Natural killer cell (primary cell): ENCODE measurements at regions not wholly inside any gene's neighbourhood (a gene's known extent, or its start where the extent isn't known, plus 50 kb on each side); places are given as distances from the start of the nearest gene placed in this dataset.

Experiments used
- ATAC-seq, 3 donors: fragments of 150-1000 bp in 2 of 3; fragments of 200-7000 bp in 1 of 3; cut with Tn5 transposase; 1 replicate in 1 of 3; 2 replicates in 2 of 3; pipeline ENCODE4 v1.10.0; 2021; ENCODE audit warnings: mild to moderate bottlenecking in 2 of 3, moderate library complexity in 2 of 3
- DNase-seq, 2 donors: peaks; one replicate each; pipeline versions ENCODE4 v3.0.0 to v3.0.0-alpha.2; 2013 to 2021; ENCODE audit warnings: mixed read lengths in 1 of 2
- H3K27ac ChIP-seq: one replicate; pipeline ENCODE4 v1.5.1; 2013; ENCODE audit warnings: mild to moderate bottlenecking, low read length
- H3K27me3 ChIP-seq: one replicate; pipeline ENCODE4 v1.6.1; 2013; ENCODE audit warnings: low read length; ENCODE audit not compliant: control insufficient read depth, insufficient read depth
- H3K36me3 ChIP-seq: one replicate; pipeline ENCODE4 v1.6.1; 2013; ENCODE audit warnings: low read length; ENCODE audit not compliant: control insufficient read depth, insufficient read depth
- H3K4me1 ChIP-seq: one replicate; pipeline ENCODE4 v1.6.1; 2013; ENCODE audit warnings: low read length; ENCODE audit not compliant: control insufficient read depth, insufficient read depth
- H3K4me3 ChIP-seq: one replicate; pipeline ENCODE4 v1.5.1; 2013; ENCODE audit warnings: low read length
- H3K9me3 ChIP-seq: one replicate; pipeline ENCODE4 v1.6.1; 2013; ENCODE audit warnings: low read length; ENCODE audit not compliant: control insufficient read depth, insufficient read depth
- H3K27ac Mint-ChIP-seq, 2 donors: one replicate each; pipeline ENCODE4 v1.8.0; 2022; ENCODE audit warnings: mild to moderate bottlenecking in 2 of 2, mixed read lengths in 2 of 2, moderate library complexity in 1 of 2
- H3K27me3 Mint-ChIP-seq, 2 donors: one replicate each; pipeline ENCODE4 v1.8.0; 2022; ENCODE audit warnings: low read depth in 2 of 2, mixed read lengths in 2 of 2
- H3K36me3 Mint-ChIP-seq: one replicate; pipeline ENCODE4 v1.8.0; 2022; ENCODE audit warnings: mixed read lengths
- H3K4me1 Mint-ChIP-seq, 2 donors: one replicate each; pipeline ENCODE4 v1.8.0; 2022; ENCODE audit warnings: mixed read lengths in 2 of 2
- H3K4me3 Mint-ChIP-seq: one replicate; pipeline ENCODE4 v1.8.0; 2022; ENCODE audit warnings: mild to moderate bottlenecking, moderate library complexity, mixed read lengths
- H3K9me3 Mint-ChIP-seq, 2 donors: one replicate each; pipeline ENCODE4 v1.8.0; 2022; ENCODE audit warnings: mixed read lengths in 2 of 2
- WGBS: methylation state at CpG from one replicate; pipeline ENCODE4 v1.1.7; 2013; ENCODE audit warnings: missing lambda C conversion rate; ENCODE audit not compliant: insufficient coverage; 5-methylcytosine and 5-hydroxymethylcytosine counted together
- intact Hi-C: fragments of 100-400 bp; cut with micrococcal nuclease; formaldehyde crosslinking; loops from one replicate; pipeline ENCODE4 v1.14.2; 2022
- TF ChIP-seq, protein P1 (sequence below): fragments of 200-600 bp; IDR thresholded peaks from one replicate; pipeline ENCODE4 v1.8.0; 2022; ENCODE audit warnings: antibody characterized with exemption

DNA sequence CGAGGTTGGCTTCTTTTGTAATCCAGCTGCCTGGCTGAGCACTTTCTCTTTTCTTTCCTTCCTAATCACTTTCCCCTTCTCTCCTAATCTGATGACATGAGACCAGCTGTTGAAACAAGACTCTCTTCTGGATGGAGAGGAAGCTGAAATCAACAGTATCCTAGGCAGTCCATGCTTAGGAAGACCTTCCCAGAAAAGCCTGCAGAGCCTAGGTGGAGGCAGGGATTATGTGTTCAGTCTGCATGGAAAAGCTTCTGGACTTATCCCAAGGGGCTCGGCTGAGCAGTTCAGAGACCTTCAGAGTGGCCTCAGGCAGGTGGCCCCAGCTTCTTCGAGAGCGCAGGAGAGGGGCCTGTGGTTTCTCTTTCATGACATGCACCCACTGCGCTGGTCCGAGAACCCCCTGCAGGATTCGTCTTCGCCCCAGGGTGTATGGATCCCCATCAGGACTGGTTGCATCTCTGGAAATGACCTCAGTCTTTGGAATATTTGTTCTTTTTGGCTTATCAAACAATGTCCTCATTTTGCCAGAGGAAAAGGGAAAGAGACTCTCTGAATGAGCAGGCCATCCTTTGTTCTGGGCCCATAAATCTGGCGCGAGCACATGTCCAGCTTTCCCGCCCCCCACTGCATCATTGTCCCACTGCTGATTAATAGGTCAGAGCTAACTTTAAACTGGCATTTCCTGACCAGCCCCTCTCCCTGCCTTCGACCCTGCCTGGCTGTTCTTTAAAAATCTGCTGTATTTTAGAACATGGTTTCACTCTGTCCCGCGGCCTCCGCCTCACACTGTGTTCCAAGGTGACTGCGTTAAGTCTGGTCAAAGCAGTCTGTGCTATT is 177.9 kb upstream of the KLF4 start:
- H3K36me3 Mint-ChIP-seq: no peaks in the 10 kb centered on the region
- no peak overlapping the region for H3K4me3 Mint-ChIP-seq
- no peaks in the 10 kb centered on the region for H3K27me3 ChIP-seq
- H3K36me3 ChIP-seq: no peaks in the 10 kb centered on the region
- WGBS: 83% methylated on average over 16 of the region's 16 CpGs
- intact Hi-C loops: loop anchor here (10.0 kb wide), 1 partner anchor 57 kb away; no protein-coding TSS in a partner anchor
- no peaks in the 10 kb centered on the region for H3K4me1 ChIP-seq
- no peak overlapping the region for H3K4me3 ChIP-seq
- no peak overlapping the region for H3K27ac Mint-ChIP-seq
- no peak for ATAC-seq
- peaks cover 0 to 5% of the 10 kb centered on the region in 2 donors for H3K27me3 Mint-ChIP-seq
- no peak for DNase-seq
- TF ChIP-seq, protein P1, sequence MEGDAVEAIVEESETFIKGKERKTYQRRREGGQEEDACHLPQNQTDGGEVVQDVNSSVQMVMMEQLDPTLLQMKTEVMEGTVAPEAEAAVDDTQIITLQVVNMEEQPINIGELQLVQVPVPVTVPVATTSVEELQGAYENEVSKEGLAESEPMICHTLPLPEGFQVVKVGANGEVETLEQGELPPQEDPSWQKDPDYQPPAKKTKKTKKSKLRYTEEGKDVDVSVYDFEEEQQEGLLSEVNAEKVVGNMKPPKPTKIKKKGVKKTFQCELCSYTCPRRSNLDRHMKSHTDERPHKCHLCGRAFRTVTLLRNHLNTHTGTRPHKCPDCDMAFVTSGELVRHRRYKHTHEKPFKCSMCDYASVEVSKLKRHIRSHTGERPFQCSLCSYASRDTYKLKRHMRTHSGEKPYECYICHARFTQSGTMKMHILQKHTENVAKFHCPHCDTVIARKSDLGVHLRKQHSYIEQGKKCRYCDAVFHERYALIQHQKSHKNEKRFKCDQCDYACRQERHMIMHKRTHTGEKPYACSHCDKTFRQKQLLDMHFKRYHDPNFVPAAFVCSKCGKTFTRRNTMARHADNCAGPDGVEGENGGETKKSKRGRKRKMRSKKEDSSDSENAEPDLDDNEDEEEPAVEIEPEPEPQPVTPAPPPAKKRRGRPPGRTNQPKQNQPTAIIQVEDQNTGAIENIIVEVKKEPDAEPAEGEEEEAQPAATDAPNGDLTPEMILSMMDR: no peak
- H3K27ac ChIP-seq: no peak overlapping the region
- H3K4me1 Mint-ChIP-seq: no peaks in the 10 kb centered on the region
- no peaks in the 10 kb centered on the region for H3K9me3 Mint-ChIP-seq
- H3K9me3 ChIP-seq: no peaks in the 10 kb centered on the region

DNA sequence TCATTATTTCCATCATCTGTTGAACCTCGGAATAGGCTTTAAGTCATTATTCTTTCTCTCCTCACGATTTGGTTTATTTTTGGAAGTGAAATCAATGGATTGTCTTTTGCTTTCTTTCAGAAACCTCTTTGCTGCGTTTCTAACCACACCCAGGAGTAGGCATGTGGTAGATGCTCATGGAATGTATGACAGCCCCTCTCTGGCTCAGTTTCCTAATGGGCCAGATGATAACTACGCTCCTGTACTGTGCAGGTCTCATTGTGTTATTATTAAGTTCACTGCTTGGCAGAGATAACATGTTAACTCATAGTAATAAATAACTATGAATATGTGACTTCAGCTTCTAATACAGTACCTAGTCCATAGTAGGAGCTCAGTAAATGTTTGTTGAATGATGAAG is 175.5 kb upstream of the KLF4 start:
- intact Hi-C loops: loop anchor here (10.0 kb wide), 1 partner anchor 60 kb away; no protein-coding TSS in a partner anchor
- H3K27ac Mint-ChIP-seq: no peak overlapping the region
- ATAC-seq (no peak), DNase-seq (no peak)
- no peaks in the 10 kb centered on the region for H3K4me1 Mint-ChIP-seq
- no peak overlapping the region for H3K4me3 Mint-ChIP-seq
- WGBS: 67% methylated on average over 1 of the region's 4 CpGs
- TF ChIP-seq, protein P1: no peak
- H3K4me3 ChIP-seq: no peak overlapping the region
- H3K27ac ChIP-seq: no peak overlapping the region
- H3K36me3 ChIP-seq: no peaks in the 10 kb centered on the region
- no peaks in the 10 kb centered on the region for H3K36me3 Mint-ChIP-seq
- no peaks in the 10 kb centered on the region for H3K9me3 Mint-ChIP-seq
- peaks cover 0 to 2% of the 10 kb centered on the region in 2 donors for H3K27me3 Mint-ChIP-seq
- no peaks in the 10 kb centered on the region for H3K9me3 ChIP-seq
- H3K27me3 ChIP-seq: no peaks in the 10 kb centered on the region
- H3K4me1 ChIP-seq: no peaks in the 10 kb centered on the region

DNA sequence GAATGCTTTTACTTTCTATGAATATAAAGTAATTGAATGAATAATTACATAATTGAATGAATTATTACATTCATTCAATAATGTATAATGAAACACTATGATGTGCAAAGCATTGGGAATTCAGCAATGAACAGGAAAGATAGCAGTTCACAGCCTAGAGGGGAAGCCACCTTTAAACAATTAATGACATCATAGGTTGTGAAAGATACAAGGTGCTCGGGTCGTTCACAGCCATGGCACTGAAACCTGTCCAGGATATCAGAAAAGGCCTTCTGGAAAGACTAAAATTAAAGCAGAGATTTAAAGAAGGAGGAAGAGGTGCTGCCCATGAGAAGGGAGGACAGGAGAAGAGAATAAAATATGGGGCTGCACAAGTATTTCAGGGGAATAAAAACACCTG is 171.4 kb upstream of the KLF4 start:
- no peak for ATAC-seq
- intact Hi-C loops: loop anchor here (10.0 kb wide), 1 partner anchor 64 kb away; no protein-coding TSS in a partner anchor

More for the DNA sequence above, 171.4 kb upstream of the KLF4 start:
- Mint-ChIP-seq H3K27me3 (no peaks in the 10 kb centered on the region), H3K9me3 (no peaks in the 10 kb centered on the region), H3K36me3 (no peaks in the 10 kb centered on the region), H3K4me3 (no peak overlapping the region), H3K27ac (no peak overlapping the region), H3K4me1 (no peaks in the 10 kb centered on the region)
- Histone ChIP-seq H3K4me1 (no peaks in the 10 kb centered on the region), H3K27ac (no peak overlapping the region), H3K4me3 (no peak overlapping the region), H3K9me3 (no peaks in the 10 kb centered on the region), H3K36me3 (no peaks in the 10 kb centered on the region), H3K27me3 (no peaks in the 10 kb centered on the region)
- TF ChIP-seq, protein P1: no peak
- 77% methylated on average over 2 of the region's 2 CpGs for WGBS
- no peak for DNase-seq
